Activated T-helper 1 cell treated with anti-CD3 and anti-CD28 coated beads, Interleukin-12 subunit alpha, Interleukin-12 subunit beta, Interleukin-2, Interleukin-4 antibody, amounts not matched to agents 30 ng/mL and 10 ng/mL and 1 ng/mL, durations not matched to agents 14 hours and 24 hours and 36 hours (primary cell): ENCODE measurements at regions not wholly inside any gene's neighbourhood (a gene's known extent, or its start where the extent isn't known, plus 50 kb on each side); places are given as distances from the start of the nearest gene placed in this dataset.
A peak's percentile ranks its signal among the peaks of the same experiment; 100 is the strongest.

Experiments
- DNase-seq: peaks from one replicate; pipeline ENCODE4 v3.0.0; 2021; ENCODE audit warnings: low spot score
- H3K27ac Mint-ChIP-seq: one replicate; pipeline ENCODE4 v1.8.0; 2021; ENCODE audit warnings: mild to moderate bottlenecking, mixed read lengths
- H3K27me3 Mint-ChIP-seq: one replicate; pipeline ENCODE4 v1.8.0; 2022; ENCODE audit warnings: mild to moderate bottlenecking, moderate library complexity, mixed read lengths; ENCODE audit not compliant: insufficient read depth
- H3K36me3 Mint-ChIP-seq: one replicate; pipeline ENCODE4 v1.8.0; 2021; ENCODE audit warnings: low read depth, mixed read lengths
- H3K4me1 Mint-ChIP-seq: one replicate; pipeline ENCODE4 v1.8.0; 2021; ENCODE audit warnings: low read depth, mixed read lengths
- H3K4me3 Mint-ChIP-seq: one replicate; pipeline ENCODE4 v1.8.0; 2021; ENCODE audit warnings: mild to moderate bottlenecking, moderate library complexity, mixed read lengths
- H3K9me3 Mint-ChIP-seq: one replicate; pipeline ENCODE4 v1.8.0; 2021; ENCODE audit warnings: mixed read lengths
- intact Hi-C: fragments of 100-400 bp; cut with micrococcal nuclease; formaldehyde crosslinking; loops from one replicate; pipeline ENCODE4 v1.15.1; 2024

DNA sequence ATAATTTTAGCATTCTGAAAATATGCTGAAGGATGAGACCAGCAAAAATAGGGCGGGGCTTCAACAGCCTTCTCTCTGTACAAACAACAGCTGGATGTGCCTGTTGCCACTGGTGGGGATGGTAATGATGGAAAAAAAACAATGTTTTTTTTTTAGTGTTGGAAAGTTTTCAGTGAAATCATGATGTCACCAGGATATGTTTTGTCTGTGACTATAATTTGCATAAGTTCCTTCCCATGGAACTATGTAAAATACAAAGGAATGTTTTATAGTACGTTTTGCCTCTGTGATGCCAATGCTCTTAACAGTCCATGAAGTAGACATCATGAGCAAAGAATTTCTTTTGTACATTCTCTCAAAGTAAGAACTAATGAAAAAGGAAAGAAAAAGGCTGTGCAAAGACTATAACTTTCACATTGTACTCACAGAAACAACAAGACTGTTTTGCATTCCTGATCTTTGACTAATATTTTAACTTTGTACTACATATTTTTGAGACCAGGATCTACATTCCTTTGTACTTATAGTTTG is 589.7 kb downstream of the SPRY1 start:
- no peaks in the 10 kb centered on the region for H3K9me3 Mint-ChIP-seq
- intact Hi-C loops = no loop called here
- no peak for DNase-seq
- no peaks in the 10 kb centered on the region for H3K4me1 Mint-ChIP-seq
- no peak overlapping the region for H3K27ac Mint-ChIP-seq
- H3K36me3 Mint-ChIP-seq = no peaks in the 10 kb centered on the region
- peaks cover 2% of the 10 kb centered on the region for H3K27me3 Mint-ChIP-seq
- no peak overlapping the region for H3K4me3 Mint-ChIP-seq

DNA sequence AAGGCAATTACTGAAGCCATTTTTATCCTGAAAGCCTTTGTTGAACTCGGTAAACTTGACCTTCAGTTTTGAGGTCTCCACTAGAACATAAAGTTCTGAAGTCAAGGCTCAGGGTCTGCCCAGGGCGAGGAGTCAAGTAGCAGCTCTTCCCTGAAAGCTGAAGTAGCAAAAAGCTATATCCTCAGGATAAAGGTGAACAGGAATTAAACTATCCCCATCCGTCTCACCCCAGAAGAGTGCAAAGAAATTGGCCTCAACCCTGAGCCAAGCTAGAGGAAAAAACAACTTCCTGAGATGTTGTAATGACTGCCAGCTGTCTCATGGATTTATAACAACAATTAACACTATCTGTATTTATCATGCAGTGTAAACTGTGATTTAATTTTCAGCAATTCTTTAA is 590.8 kb downstream of the SPRY1 start:
- Mint-ChIP-seq H3K27ac (no peak overlapping the region), H3K4me1 (no peaks in the 10 kb centered on the region), H3K4me3 (no peak overlapping the region), H3K36me3 (no peaks in the 10 kb centered on the region), H3K27me3 (no peaks in the 10 kb centered on the region), H3K9me3 (no peaks in the 10 kb centered on the region)
- intact Hi-C loops = no loop called here
- DNase-seq = no peak

DNA sequence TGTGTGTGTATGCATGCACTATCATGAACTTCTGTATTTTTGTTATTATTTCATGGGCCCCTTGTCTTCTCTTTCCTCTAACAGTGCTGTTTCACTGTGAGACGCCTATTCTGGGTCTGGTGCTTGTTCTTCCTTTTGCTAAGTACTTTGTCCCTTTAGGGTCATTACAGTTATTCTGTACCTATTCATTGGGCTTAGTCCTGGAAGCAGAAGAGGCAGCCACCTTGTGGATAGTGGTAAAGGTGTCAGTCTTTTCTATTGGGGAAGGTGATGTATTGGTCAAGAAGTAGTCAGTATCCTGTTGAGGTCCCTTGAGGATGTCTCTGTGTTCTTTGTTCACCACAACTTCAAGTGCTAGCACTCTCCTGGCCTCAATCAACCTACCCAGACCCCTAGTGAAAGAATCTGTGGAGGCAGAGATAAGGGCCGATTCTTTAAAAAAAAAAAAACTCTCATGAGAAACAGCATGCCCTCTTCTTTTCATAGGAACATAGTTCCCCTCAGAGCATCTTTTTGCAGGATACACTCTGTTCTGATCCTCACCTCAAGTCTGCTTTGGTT is 593.8 kb downstream of the SPRY1 start:
- H3K36me3 Mint-ChIP-seq = no peaks in the 10 kb centered on the region
- no peaks in the 10 kb centered on the region for H3K4me1 Mint-ChIP-seq
- no peak overlapping the region for H3K4me3 Mint-ChIP-seq
- DNase-seq = no peak
- intact Hi-C loops = no loop called here
- H3K27ac Mint-ChIP-seq = no peak overlapping the region
- H3K27me3 Mint-ChIP-seq = no peaks in the 10 kb centered on the region
- H3K9me3 Mint-ChIP-seq = no peaks in the 10 kb centered on the region

DNA sequence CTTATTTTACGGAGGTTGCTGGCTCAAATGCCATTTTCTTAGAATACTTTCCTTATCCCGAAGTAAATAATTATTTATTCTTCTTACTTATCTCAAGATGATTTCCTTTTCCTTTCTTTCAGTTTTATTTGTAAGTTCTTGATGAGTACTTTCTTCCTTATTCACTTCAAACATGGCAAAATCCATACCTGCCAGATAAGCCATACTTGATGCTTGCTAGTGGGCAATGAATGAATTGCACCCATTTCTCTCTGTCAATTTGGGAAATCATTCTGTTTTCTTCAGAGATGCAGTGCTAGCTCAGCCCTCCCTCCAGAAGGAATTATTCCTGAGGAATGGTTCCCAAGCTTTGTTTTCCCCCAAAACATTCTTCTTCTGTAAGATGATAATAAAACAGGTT is 598.3 kb downstream of the SPRY1 start:
- no peaks in the 10 kb centered on the region for H3K27me3 Mint-ChIP-seq
- H3K27ac Mint-ChIP-seq = no peak overlapping the region
- intact Hi-C loops = no loop called here
- no peaks in the 10 kb centered on the region for H3K9me3 Mint-ChIP-seq
- H3K4me1 Mint-ChIP-seq = no peaks in the 10 kb centered on the region
- H3K4me3 Mint-ChIP-seq = no peak overlapping the region
- DNase-seq = no peak
- H3K36me3 Mint-ChIP-seq = no peaks in the 10 kb centered on the region

DNA sequence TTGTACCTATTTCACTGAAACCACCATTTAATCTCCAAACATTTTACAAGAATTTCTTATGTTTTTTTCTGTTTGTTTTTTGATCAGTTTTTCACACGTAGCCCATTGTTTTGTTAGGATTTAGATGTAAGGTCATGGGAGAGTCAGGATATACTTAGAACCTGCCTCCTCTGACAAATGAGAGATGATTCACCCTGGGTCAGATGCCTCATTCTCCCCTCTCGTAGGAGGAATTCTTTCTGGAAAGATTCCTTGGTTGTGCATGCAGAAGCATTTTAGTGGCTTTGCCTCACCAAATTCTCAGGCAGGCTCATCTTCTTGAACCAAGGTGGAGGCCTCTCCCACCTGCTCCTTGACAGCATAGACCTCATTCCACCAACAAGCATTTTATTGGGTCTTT is 599.3 kb downstream of the SPRY1 start:
- no peaks in the 10 kb centered on the region for H3K4me1 Mint-ChIP-seq
- H3K27ac Mint-ChIP-seq = no peak overlapping the region
- H3K9me3 Mint-ChIP-seq = no peaks in the 10 kb centered on the region
- no peaks in the 10 kb centered on the region for H3K27me3 Mint-ChIP-seq
- H3K36me3 Mint-ChIP-seq = no peaks in the 10 kb centered on the region
- DNase-seq = no peak
- intact Hi-C loops = no loop called here
- no peak overlapping the region for H3K4me3 Mint-ChIP-seq

DNA sequence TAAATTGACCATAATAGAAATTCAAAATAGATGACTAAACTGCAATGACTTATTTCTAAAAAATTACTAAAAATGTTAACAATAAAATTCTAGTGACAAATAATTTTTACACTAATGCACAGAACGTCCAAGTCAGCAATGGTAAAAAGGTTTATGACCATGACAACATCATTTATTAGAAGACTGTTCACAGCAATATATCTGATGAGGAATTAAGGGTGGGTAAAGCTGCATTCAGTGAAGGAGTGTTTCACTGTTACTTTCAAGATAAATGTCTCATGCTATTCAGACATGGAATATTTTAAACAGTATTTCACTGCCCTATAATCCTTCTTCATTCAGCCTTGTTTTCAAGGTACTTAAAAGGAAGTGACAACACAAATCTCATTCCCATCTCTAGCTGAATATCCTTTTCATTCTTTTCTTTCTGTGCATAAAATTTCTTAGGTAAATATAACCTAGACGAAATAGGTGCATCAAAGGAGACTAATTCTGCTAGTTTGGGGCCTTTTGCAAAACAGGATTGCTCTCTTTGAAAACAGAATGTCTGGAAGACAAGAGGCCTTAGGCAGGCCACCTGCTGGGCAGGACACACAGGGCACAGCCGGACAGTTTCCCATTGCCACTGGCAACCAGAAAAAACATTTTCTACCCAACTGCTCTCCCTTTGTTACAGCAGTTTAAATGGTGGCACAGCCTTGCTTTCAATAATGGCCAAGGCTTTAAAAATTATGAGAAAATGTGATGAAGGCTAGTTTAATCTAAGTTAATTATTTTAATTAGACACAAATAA is 600.3 kb downstream of the SPRY1 start:
- H3K4me1 Mint-ChIP-seq = no peaks in the 10 kb centered on the region
- no peaks in the 10 kb centered on the region for H3K9me3 Mint-ChIP-seq
- no peak overlapping the region for H3K4me3 Mint-ChIP-seq
- intact Hi-C loops = no loop called here
- H3K27me3 Mint-ChIP-seq = no peaks in the 10 kb centered on the region
- DNase-seq = no peak
- no peaks in the 10 kb centered on the region for H3K36me3 Mint-ChIP-seq
- no peak overlapping the region for H3K27ac Mint-ChIP-seq

DNA sequence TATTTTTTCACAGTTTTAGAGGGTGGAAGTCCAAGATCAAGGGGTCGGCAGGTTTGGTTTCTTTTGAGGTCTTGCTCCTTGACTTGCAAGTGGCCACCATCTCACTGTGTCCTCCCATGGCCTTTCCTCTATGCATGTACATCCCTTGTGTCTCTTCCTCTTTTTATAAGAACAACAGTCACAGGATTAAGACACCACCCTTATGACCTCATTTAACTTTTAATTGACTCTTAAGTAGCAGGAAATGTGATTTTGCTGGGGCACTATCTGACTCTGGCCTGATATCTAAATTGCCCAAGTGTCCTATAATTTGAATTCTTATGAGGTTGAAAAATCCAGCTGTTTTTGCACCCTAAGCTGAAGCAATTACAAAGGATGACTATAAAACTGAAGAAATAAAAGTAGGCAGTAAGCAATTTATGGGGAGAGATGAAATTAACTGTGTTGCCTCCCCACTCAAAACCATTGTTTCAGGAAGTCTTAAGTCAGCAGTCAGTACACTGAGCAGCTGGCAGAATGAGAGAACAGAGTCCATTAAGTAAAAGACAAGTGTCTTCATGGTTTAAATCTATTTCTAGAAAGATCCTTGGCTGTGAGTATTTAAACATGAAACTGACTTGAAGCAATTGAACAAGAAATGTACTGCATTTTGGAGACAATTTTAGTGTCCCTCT is 601.3 kb downstream of the SPRY1 start:
- no peaks in the 10 kb centered on the region for H3K4me1 Mint-ChIP-seq
- intact Hi-C loops = no loop called here
- no peaks in the 10 kb centered on the region for H3K36me3 Mint-ChIP-seq
- no peak overlapping the region for H3K27ac Mint-ChIP-seq
- no peaks in the 10 kb centered on the region for H3K9me3 Mint-ChIP-seq
- no peaks in the 10 kb centered on the region for H3K27me3 Mint-ChIP-seq
- no peak for DNase-seq
- H3K4me3 Mint-ChIP-seq = no peak overlapping the region

DNA sequence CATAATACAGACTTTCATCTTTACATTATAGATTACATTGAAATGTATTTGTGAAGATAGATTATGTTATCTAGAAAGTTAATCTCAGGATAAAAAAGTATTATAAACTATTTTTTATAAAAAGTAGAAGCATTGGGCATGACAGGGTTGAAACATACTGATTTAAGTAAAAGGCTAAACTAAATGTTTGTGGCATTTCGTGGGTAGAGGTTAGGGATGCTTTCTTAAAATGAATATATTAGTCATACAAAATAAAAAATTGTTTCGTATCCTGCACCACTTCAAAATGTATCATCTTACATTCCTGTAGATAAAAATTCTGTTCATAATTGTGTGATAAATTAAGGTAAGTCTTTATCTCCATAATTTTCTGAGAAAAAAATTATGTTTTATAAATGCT is 603.6 kb downstream of the SPRY1 start:
- Mint-ChIP-seq H3K27me3 (no peaks in the 10 kb centered on the region), H3K4me1 (no peaks in the 10 kb centered on the region), H3K27ac (no peak overlapping the region), H3K9me3 (no peaks in the 10 kb centered on the region), H3K4me3 (no peak overlapping the region), H3K36me3 (no peaks in the 10 kb centered on the region)
- no peak for DNase-seq
- intact Hi-C loops = no loop called here

DNA sequence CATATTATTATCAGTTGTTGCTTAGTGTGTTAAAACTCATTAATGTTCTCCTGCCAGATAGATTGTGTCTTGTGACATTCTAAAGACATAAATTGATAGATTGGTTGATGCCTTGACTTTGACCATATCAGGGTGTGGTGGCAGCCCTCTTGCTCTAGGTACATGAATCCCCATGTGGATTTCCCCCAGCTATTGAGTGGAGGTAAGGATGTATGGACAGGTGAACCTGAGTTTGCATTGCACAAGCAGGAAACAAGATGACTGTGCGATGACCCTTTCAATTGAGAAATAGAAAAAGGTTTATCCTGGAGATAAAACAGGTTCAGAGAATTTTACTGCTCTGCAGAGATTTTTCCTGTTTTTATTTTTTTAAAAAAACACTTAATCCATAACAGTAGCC is 619.2 kb downstream of the SPRY1 start:
- H3K27ac Mint-ChIP-seq = no peak overlapping the region
- peaks cover 22% of the 10 kb centered on the region for H3K4me1 Mint-ChIP-seq
- no peaks in the 10 kb centered on the region for H3K27me3 Mint-ChIP-seq
- intact Hi-C loops = no loop called here
- no peak for DNase-seq
- H3K36me3 Mint-ChIP-seq = no peaks in the 10 kb centered on the region
- H3K9me3 Mint-ChIP-seq = peaks cover 3% of the 10 kb centered on the region
- no peak overlapping the region for H3K4me3 Mint-ChIP-seq

DNA sequence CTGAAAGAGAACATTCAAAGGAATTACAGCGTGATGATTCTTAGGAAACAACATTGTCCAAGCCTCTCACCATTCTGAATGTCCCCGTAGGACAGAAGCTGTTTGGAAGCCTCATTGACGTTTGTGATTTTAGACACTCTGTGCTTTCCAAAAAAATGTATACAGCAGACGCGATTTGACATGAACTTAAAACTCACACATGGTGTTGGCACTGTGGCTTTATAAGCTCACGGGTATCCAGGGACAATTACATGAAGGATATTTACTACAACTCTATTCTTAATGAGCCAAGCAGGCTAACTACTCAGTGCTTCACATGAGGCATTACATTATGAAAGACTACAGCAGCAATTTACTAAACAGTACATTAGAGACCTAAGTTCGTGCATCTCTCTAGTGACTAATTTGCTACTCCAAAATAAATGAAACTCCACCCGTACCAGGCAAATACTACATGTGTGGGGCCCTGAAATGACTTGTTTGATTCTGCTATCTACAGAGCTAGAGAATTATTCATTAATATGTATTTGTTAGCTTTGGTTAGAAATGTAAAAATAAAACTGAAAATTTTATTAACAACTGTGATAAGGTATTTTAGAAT is 620.7 kb downstream of the SPRY1 start:
- H3K4me3 Mint-ChIP-seq = no peak overlapping the region

DNA sequence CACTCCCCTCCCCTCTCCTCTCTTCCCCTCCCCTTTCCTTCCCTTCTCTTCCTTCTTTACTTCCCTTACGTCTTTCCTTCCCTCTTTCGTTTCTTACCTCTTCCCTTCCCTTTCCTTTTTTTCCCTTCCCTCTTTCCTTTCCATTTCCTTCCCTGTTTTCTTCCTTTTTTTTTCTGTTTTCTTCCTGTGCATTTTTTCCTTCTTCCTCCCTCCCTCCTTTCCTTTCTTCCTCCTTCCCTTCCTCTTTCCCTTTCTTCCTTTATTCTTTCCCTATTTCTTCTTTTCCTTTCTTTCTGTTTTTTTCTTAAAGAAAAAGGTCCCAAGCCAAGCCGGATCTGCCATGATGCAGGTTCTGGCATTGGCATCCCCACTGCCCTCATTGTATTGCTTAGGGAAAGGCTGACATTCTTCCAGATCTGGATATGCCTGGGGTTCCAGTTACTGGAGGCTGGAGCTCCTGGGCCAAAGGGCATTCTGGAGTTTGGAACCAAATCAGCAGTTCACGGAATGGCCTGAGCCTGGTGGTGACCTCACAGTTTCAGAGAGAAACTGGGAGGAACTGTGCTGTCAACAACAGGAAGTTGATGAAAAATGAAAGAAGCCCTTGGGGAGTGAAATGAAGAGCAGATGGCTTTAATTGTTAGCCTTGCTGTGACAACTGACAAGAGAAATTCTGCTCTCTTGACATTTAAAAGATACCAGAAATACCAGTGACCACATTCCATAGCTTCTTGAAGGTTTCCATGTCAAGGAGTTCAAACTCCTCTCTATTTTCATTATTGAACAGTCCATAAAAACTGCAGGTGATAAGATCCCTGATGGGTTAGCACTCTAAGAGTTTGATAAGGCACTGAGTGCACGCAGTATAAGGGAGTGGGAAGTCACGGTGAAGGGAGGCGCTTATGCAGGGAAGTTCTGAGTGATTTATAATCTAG is 622.1 kb downstream of the SPRY1 start:
- H3K9me3 Mint-ChIP-seq = peaks cover 3% of the 10 kb centered on the region
- H3K27ac Mint-ChIP-seq = peak overlapping the region; percentile 68
- no peaks in the 10 kb centered on the region for H3K27me3 Mint-ChIP-seq
- H3K4me3 Mint-ChIP-seq = peak overlapping the region; percentile 24
- H3K36me3 Mint-ChIP-seq = no peaks in the 10 kb centered on the region
- peak; percentile 8 for DNase-seq
- intact Hi-C loops = no loop called here
- H3K4me1 Mint-ChIP-seq = peaks cover 22% of the 10 kb centered on the region

More for the DNA sequence above, 620.7 kb downstream of the SPRY1 start:
- Mint-ChIP-seq H3K4me1 (peaks cover 22% of the 10 kb centered on the region), H3K36me3 (no peaks in the 10 kb centered on the region), H3K9me3 (peaks cover 3% of the 10 kb centered on the region), H3K27ac (no peak overlapping the region), H3K27me3 (no peaks in the 10 kb centered on the region)
- intact Hi-C loops = no loop called here
- no peak for DNase-seq

DNA sequence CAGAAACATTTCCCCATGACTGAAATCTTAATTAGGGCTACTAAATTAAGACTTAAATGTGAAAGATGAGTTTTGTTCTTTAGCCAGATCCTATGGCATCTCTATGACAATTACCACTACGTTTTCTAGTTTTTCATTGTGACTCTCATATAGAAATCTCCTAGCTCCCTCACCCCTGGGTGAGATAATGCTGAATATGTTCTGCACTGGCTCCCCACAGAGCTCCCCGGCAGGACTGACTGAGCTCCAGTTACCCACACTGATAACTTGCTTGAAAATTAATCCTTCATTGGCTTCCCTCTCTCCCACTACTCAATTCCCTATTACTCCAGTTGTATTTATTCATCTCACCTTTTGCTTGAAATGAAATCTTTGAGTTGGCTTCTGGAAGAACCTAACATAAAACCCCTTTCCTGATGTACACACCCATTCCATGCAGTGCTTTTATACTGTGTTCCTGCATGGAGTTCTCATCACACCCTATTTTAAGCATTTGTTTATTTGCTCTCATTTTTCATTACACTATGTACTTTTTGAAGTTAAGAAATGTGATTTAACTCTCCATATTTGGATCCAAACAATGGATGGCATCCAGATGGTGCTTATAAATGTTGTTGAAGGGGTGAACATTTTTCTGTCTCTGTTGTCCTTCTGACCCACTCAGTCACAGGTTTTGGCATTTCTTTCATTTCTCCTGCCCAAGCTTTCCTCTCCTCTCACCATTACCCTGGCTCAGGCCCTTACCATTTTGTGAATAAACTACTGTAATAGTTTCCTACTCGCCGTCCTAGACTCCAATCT is 623.4 kb downstream of the SPRY1 start:
- no peak overlapping the region for H3K4me3 Mint-ChIP-seq
- H3K4me1 Mint-ChIP-seq = peaks cover 22% of the 10 kb centered on the region
- no peaks in the 10 kb centered on the region for H3K27me3 Mint-ChIP-seq
- intact Hi-C loops = no loop called here
- peaks cover 3% of the 10 kb centered on the region for H3K9me3 Mint-ChIP-seq
- DNase-seq = no peak
- no peaks in the 10 kb centered on the region for H3K36me3 Mint-ChIP-seq
- peak overlapping the region; percentile 62 for H3K27ac Mint-ChIP-seq
